HUES6 (cell line): ENCODE measurements at regions not wholly inside any gene's neighbourhood (a gene's known extent, or its start where the extent isn't known, plus 50 kb on each side); places are given as distances from the start of the nearest gene placed in this dataset.

ENCODE experiments used
- H3K27ac ChIP-seq: 2 replicates; pipeline ENCODE4 v1.7.0; 2013; ENCODE audit warnings: low read depth, mild to moderate bottlenecking, low read length, inconsistent platforms
- H3K27me3 ChIP-seq: 2 replicates; pipeline ENCODE4 v1.6.1; 2013; ENCODE audit warnings: low read length; ENCODE audit not compliant: control insufficient read depth, insufficient read depth
- H3K36me3 ChIP-seq: 2 replicates; pipeline ENCODE4 v1.6.1; 2013; ENCODE audit warnings: low read length; ENCODE audit not compliant: control insufficient read depth, insufficient read depth
- H3K4me1 ChIP-seq: 2 replicates; pipeline ENCODE4 v1.6.1; 2013; ENCODE audit warnings: low read length; ENCODE audit not compliant: control insufficient read depth, insufficient read depth
- H3K4me3 ChIP-seq: 2 replicates; pipeline ENCODE4 v1.5.1; 2013; ENCODE audit warnings: low read depth, low read length
- H3K9ac ChIP-seq: one replicate; pipeline ENCODE4 v1.6.1; 2013; ENCODE audit warnings: mild to moderate bottlenecking, low read length
- H3K9me3 ChIP-seq: 2 replicates; pipeline ENCODE4 v1.6.1; 2013; ENCODE audit warnings: low read depth, low read length; ENCODE audit not compliant: control insufficient read depth, insufficient read depth

DNA sequence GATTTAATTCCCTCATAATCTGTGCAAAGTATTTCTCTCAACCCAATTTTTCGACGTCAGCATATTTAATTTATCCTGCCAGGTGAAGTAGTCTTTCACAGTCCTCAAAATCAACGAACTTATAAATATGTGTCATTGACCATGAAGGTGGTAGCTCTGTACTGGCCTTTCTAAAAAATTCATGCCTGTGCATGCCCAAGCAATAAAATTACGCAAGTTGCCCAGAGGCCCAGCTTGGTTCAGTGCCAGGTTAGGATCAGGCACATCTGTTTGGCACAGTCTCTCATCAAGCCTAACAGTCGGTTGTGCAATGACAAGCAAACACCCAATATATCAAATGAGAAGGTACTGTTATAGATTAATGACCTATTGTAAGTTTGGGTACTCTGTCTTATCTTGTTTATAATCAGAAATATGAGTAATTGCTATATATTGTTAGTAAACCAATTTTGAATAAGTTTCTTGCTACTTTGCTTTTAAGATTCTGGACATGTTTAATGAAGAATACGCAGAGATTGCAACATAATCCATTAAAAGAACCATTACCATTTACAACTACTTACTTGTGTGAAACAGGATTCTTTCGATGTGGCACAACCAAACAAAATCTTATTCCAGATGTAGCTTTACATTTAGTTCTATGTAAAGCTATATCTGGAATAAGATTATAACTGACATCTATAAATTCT lies 159.0 kb upstream of the IL12A start:
- no peaks in the 10 kb centered on the region for H3K36me3 ChIP-seq
- H3K9me3 ChIP-seq = no peaks in the 10 kb centered on the region
- H3K4me3 ChIP-seq = no peak overlapping the region
- H3K4me1 ChIP-seq = no peaks in the 10 kb centered on the region
- no peak overlapping the region for H3K27ac ChIP-seq
- no peak overlapping the region for H3K9ac ChIP-seq
- H3K27me3 ChIP-seq = no peaks in the 10 kb centered on the region

- Histone ChIP-seq H3K9ac (no peak overlapping the region), H3K27ac (no peak overlapping the region), H3K36me3 (no peaks in the 10 kb centered on the region)
Observed at GRCh38 chr3:159830523-159831154, 158.0 kb upstream of the IL12A start.

DNA sequence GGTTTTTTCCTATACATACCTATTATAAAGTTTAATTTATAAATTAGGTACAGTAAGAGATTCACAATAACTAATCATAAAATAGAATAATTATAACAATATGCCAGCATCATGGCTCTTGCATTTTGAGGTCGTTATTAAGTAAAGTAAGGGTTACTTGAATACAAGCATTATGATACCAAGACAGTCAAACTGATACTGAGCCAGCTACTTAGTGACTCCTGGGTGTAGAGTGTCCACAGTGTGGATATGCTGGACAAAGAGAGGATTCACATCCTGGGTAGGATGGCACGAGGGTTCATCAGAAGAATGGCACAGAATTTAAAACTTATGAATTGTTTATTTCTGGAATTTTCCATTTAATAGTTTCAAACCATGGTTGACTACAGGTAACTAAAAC lies 157.2 kb upstream of the IL12A start:
- Histone ChIP-seq H3K27me3 (no peaks in the 10 kb centered on the region), H3K9me3 (no peaks in the 10 kb centered on the region), H3K27ac (no peak overlapping the region), H3K9ac (no peak overlapping the region), H3K4me3 (no peak overlapping the region), H3K36me3 (no peaks in the 10 kb centered on the region), H3K4me1 (no peaks in the 10 kb centered on the region)

More at GRCh38 chr3:159830523-159831154, 158.0 kb upstream of the IL12A start:
- Histone ChIP-seq H3K4me1 (no peaks in the 10 kb centered on the region), H3K27me3 (no peaks in the 10 kb centered on the region), H3K4me3 (no peak overlapping the region), H3K9me3 (no peaks in the 10 kb centered on the region)

DNA sequence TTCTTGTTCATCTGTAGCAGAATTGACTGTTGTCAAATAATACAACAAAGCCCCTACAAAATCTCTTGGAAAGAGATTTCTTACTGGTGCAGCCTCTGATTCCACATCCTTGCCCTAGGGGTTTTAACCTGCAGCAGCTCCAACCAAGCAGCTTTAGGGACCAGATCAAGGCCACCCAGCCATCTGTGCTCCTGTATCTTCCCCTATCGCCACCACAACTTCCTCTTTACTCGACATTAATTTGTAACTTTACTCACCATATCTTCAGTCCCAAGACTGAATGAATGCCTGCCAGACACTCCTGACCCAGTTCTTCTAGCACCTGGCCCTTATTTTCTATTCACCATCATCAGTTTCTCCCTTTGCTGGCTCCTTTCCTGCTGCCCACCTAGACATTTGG lies 156.6 kb upstream of the IL12A start:
- H3K36me3 ChIP-seq = no peaks in the 10 kb centered on the region
- H3K9ac ChIP-seq = no peak overlapping the region
- no peak overlapping the region for H3K4me3 ChIP-seq
- no peaks in the 10 kb centered on the region for H3K27me3 ChIP-seq
- no peak overlapping the region for H3K27ac ChIP-seq
- H3K4me1 ChIP-seq = no peaks in the 10 kb centered on the region
- H3K9me3 ChIP-seq = no peaks in the 10 kb centered on the region

DNA sequence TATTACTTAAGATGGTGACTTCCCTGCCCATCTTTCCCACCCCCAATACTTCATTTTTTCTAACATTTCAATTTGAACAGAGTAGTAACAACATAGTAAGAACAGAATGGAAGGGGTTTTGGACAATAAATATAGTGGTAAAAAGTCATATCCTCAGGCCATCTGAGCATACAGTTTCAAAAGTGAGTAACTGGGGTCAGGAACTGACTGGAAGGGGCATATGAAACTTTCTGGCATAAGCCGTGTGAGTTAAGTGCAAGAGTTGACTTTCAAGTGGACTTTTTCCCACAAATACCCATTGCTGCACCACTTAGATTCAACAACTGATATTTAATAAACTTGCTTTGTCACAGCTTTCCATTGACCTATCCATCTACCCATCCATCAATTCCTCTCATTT lies 153.5 kb upstream of the IL12A start:
- Histone ChIP-seq H3K27ac (no peak overlapping the region), H3K9me3 (no peaks in the 10 kb centered on the region), H3K36me3 (no peaks in the 10 kb centered on the region), H3K4me1 (peaks cover 5% of the 10 kb centered on the region; the same call in 1 of the 2 replicates), H3K9ac (no peak overlapping the region), H3K27me3 (no peaks in the 10 kb centered on the region), H3K4me3 (no peak overlapping the region)

DNA sequence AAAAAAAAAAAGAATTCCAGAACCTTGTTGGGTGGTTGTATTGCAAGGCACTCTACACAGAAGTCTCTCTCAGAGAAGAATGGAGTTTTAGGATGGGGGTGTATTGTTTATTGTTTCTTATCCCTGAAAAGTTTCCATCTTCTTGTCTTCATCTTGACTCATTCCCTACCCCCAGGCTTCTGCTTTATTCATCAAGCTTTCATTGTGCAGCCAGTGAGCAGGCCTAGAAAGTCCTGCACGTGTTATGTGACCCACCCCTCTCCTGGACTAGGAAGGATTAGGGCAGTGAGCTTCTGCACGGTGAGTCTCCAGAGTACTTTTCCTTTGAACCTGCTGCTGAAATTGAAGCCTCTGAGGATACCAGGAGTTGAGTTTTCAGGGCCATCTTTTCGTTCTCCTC lies 150.9 kb upstream of the IL12A start:
- H3K27me3 ChIP-seq = no peaks in the 10 kb centered on the region
- H3K4me1 ChIP-seq = peaks cover 12% of the 10 kb centered on the region; the same call in 1 of the 2 replicates
- no peaks in the 10 kb centered on the region for H3K36me3 ChIP-seq
- no peak overlapping the region for H3K9ac ChIP-seq
- no peak overlapping the region for H3K4me3 ChIP-seq
- H3K27ac ChIP-seq = no peak overlapping the region
- no peaks in the 10 kb centered on the region for H3K9me3 ChIP-seq

- no peaks in the 10 kb centered on the region for H3K36me3 ChIP-seq
- H3K9ac ChIP-seq = no peak overlapping the region
- H3K9me3 ChIP-seq = no peaks in the 10 kb centered on the region
- no peak overlapping the region for H3K4me3 ChIP-seq
- H3K27ac ChIP-seq = no peak overlapping the region
- no peaks in the 10 kb centered on the region for H3K27me3 ChIP-seq
- H3K4me1 ChIP-seq = peaks cover 12% of the 10 kb centered on the region; the same call in 1 of the 2 replicates
Observed at GRCh38 chr3:159838938-159839337, 149.7 kb upstream of the IL12A start.

DNA sequence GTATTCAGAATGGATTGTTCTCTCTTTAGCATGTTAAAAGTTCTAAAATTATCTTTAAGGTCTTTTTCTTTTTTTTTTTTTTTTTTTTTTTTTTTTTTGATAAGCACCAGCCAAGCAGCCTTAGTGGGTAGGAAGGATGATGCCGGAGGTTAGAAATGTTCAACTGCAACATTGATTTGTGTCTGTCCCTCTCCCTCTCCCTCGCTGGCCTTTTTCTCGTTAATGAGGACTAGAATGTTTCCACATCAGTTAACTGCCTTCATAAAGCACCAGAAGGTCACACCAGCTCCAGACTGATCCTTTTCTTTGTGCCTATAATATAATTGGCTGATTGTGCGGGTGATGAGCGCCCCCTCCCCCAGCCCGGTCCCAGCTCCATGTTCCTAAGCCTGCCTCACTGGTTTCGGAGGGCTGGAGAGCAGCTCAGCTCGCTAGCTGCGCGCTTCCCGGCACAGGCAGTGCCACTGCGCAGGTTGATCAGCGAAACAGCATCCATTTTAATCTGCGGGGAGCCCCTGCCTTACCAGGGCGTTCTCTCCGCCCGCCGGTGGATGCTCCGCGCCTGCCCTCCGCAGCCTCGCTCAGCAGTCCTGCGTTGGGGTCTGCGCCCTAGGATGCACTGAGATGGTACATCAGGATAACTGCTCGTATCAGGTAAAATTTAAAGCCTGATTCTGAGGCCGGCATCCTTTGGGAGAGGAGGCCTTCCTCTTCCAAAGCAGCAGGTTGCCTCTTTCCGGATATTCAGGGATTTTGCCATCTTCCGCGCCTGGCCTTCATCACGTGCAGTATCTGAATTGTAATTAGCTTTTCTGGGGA lies 148.9 kb upstream of the IL12A start, which contains the start of gene SCHIP1:
SCHIP1 (plus strand) TSS at position 301 of the 819 bp plus-strand sequence.
- Histone ChIP-seq H3K4me1 (peaks cover 12% of the 10 kb centered on the region; the same call in 1 of the 2 replicates), H3K36me3 (no peaks in the 10 kb centered on the region), H3K27me3 (no peaks in the 10 kb centered on the region), H3K9me3 (no peaks in the 10 kb centered on the region), H3K9ac (peak within 1 kb of the TSS; percentile 47), H3K4me3 (peak within 1 kb of the TSS; percentile 66), H3K27ac (0 out of 2 replicates have a peak within 1 kb of the TSS, but pooled peaks have one; percentile 32)

DNA sequence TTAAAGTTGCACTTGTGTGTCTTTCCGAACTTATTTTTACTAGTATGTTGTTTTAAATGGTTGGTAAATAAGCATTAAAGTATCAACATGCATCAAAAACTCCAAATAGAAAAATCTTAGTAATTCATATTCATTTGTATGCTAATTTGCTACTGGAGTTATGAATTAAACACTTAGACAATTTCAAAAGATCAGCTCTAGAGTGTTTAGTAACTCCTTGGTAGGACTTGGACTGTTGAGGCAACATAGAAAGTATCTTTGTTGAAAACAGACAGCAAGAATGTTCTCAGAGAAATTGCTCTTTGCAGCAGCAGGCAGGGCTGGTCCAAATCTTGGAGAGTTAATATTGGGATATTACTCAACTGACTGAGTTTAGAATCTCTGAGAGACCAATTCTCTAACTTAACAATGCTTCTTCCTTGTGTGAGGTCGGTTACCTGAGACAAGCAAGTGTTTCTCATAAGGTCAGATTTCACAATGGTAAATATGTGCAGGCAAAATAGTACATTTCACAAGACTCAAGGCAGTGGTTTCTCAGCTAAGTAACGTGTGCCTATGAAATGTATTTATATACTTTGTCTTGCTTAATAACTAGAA lies 147.8 kb upstream of the IL12A start:
- no peak overlapping the region for H3K27ac ChIP-seq
- H3K36me3 ChIP-seq = no peaks in the 10 kb centered on the region
- H3K27me3 ChIP-seq = no peaks in the 10 kb centered on the region
- peak overlapping the region; percentile 66; the same call in 1 of the 2 replicates for H3K4me3 ChIP-seq
- no peak overlapping the region for H3K9ac ChIP-seq
- peaks cover 12% of the 10 kb centered on the region; the same call in 1 of the 2 replicates for H3K4me1 ChIP-seq
- no peaks in the 10 kb centered on the region for H3K9me3 ChIP-seq

- Histone ChIP-seq H3K9ac (no peak overlapping the region), H3K4me3 (no peak overlapping the region), H3K27ac (no peak overlapping the region), H3K27me3 (no peaks in the 10 kb centered on the region), H3K36me3 (no peaks in the 10 kb centered on the region), H3K9me3 (no peaks in the 10 kb centered on the region), H3K4me1 (peaks cover 12% of the 10 kb centered on the region; the same call in 1 of the 2 replicates)
Observed at GRCh38 chr3:159841766-159842165, 146.9 kb upstream of the IL12A start.
